GM19035 (cell line): ENCODE measurements at regions not wholly inside any gene's neighbourhood (a gene's known extent, or its start where the extent isn't known, plus 50 kb on each side); places are given as distances from the start of the nearest gene placed in this dataset.
A peak's percentile ranks its signal among the peaks of the same experiment; 100 is the strongest.
"Not testable (repeated sequence)": the region's sequence is repeated elsewhere in the genome, so short reads cannot be mapped to it uniquely, and the experiment has no call there.

Experiments used
- ATAC-seq: cut with Tn5 transposase; IDR thresholded peaks from one replicate; pipeline ENCODE4 v1.9.1; 2021; ENCODE audit not compliant: unreplicated experiment

DNA sequence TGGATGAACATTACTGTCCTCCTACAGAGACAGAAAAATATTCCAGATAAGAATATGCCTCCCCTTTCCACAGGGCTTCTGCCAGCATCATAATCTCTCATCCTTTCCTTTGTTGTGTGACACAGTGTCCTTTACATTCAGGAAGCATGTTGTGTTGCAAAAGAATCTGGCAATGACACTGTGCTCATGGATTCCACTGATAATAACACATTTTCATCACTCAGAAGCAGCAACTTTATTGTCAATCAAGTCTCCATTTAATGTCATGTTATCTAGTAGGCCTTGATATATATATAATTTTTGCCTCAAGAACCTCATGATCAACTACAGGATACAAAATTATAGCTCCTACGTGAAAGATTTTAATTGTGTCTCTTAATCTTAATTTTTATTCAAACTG is 833.9 kb downstream of the FSTL5 start:
- ATAC-seq = no peak

DNA sequence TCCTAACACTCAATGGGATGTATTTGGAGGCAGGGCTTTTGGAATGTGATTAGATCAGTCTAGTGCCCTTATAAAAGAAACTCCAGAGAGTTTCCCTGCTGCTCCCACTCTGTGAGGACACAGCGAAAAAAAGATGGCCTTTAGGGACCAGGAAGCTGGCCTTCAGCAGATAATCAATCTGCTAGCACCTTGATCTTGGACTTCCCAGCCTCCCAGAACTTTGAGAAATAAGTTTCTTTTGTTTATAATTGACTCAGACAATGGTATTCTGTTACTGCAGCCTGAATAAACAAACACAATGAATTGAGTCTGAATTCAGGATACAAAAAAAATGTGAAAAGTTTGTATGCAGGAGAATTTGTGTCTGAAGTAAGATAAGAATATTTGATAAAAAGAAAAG is 842.1 kb downstream of the FSTL5 start:
- no peak for ATAC-seq

DNA sequence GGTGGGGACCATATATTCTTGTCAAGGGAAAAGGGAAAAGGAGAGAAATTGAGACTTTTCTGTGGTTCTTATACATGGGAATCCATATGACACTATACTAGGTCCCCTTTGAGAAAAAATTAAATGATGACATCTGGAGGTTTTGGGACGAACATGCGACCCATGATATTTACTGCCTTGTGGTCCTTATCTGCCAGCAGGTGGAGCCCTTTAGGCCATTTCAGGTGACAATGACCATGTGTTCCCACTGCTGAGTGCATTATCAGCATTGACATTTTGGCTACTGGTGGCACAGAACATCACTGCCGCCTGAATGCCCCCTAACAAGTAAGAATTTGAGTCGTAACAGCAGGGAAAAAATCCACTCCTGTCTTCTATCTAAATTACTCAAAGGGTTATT is 843.4 kb downstream of the FSTL5 start:
- ATAC-seq = peak; percentile 90

DNA sequence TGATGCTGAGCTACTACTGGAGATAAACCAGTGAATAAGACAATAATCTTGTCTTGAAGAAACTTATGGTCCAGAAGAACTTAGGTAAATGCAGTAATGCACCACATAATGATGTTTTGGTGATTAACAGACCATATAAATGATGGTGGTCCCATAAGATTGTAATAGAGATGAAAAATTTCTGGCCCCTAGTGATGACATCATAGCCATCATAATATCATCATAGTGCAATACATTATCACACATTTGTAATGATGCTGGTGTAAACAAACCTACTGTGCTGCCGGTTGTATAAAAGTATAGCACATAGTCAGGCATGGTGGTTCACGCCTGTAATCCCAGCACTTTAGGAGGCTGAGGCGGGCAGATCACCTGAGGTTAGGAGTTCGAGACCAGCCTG is 846.8 kb downstream of the FSTL5 start:
- no peak for ATAC-seq

DNA sequence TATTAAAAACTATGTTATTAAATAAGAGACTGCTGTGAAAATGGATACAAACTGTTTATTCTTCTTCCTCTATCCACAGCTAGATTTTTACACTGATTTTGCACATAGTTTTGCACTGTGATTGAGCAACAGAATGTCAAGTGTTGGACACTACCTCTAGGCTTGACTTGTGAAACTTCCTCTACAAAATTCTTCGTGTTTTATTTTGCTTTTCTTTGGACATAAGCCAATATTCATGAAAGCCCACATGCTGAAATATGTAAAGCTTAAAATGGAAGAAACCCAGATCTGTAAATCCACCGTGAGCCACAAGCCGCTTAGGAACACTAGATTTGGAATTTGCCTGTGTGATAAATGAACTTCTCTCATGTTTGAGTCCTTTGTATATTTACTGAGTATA is 849.4 kb downstream of the FSTL5 start:
- no peak for ATAC-seq

DNA sequence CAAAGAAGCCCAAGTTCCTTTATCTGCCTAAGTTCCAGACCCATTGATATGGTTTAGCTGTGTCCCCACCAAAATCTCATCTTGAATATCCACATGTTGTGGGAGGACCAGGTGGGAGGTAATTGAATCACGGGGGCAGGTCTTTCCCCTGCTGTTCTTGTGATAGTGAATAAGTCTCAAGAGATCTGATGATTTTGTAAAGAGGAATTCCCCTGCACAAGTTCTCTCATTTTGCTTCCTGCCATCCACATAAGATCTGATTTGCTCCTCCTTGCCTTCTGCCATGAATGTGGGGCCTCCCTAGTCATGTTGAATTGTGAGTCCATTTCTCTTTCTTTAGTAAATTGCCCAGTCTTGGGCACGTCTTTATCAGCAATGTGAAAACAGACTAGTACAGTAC is 860.2 kb downstream of the FSTL5 start:
- ATAC-seq = no peak

DNA sequence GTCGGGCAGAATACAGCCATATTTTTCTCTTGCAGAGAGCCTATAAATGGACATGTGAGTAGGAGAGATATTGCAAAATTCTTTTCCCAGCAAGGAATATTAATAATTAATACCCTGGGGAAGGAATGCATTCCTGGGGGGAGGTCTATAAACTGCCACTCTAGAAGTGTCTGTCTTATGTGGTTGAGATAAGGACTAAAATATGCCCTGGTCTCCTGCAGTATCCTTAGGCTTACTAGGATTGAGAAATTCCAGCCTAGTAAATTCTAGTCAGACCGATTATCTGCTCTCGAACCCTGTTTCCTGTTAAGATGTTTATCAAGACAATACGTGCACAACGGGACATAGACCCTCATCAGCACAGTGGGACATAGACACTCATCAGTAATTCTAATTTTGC is 872.6 kb downstream of the FSTL5 start:
- no peak for ATAC-seq

DNA sequence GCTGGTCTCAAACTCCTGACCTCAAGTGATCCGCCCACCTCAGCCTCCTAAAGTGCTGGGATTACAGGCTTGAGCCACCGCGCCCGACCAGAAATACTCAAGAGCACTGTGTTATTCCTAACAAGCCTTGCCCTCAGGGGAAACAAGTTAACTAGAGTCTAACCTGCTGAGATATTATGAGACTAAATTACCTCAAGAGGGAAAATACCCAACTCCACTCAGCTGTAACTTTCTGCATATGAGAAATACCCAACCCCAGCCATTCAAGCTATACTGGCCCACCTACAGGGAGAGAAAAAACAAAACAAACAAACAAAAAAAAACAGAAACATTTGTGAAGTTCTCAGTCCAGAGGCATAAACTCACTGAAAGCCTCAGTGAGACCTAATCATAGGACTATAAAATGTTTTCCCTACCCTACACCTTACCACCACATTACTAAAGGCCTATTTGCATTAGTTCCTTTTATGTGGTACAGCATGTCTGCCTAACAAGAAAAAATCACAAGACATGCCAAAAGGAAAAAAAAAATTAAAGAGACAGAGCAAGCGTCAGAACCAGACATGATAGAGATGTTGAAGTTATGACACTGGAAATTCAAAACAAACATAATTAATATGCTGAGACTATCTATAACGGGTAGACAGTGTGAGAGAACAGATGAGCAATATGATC is 876.0 kb downstream of the FSTL5 start:
- ATAC-seq = peak; percentile 58

DNA sequence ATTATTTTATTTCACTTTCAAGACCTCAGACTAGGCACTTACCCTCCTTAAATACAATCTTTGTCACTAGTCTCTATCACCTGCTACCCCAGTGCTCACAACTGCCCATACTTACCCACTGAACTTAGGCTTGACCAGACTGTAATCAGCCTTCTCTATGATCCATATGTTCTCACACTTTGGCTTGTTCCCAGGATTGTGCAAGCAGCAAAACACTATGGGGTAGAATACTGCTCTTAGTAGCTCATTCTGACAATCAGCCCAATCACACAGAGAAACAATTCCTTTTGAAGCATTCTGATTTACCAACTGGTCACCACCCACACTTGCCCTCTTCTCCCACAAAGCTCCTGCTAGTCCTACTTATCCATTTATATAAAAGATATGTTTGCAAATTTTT is 878.3 kb downstream of the FSTL5 start:
- ATAC-seq = no peak

DNA sequence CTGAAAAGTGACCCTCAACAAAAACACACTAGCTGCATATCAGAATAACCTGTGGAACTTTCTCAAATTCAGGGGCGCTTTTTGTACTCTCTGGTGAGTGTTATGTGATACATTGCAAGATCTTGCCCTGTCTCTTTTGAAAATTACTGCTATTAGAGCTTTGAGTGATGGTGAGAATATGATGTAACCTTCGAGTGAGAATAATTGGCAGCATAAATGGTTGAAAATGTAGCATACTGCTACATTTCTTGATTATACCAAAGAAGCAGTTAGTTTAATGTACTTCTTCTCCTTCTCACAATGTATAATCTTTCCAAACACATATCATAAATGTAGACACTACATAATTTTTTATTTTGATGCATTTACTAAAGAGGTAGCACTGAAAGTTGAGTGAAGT is 882.9 kb downstream of the FSTL5 start:
- no peak for ATAC-seq

DNA sequence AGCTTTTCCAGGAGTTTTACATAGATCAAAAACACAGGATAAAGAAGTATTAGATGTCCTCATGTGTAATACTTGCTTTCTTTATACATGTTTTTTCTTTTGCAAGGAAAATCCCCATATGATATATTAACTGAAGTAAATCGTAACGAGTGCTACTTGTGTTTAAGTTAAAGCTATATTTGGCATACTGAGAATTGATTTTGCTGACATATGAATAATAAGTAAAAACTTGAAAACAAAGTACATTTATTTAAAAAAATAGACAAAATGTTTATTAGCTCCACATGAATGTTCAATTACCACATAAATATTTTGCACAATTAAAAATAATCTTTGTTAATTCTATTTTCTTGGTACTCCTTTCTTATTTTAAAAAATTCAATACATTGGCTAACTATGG is 884.7 kb downstream of the FSTL5 start:
- ATAC-seq = no peak

DNA sequence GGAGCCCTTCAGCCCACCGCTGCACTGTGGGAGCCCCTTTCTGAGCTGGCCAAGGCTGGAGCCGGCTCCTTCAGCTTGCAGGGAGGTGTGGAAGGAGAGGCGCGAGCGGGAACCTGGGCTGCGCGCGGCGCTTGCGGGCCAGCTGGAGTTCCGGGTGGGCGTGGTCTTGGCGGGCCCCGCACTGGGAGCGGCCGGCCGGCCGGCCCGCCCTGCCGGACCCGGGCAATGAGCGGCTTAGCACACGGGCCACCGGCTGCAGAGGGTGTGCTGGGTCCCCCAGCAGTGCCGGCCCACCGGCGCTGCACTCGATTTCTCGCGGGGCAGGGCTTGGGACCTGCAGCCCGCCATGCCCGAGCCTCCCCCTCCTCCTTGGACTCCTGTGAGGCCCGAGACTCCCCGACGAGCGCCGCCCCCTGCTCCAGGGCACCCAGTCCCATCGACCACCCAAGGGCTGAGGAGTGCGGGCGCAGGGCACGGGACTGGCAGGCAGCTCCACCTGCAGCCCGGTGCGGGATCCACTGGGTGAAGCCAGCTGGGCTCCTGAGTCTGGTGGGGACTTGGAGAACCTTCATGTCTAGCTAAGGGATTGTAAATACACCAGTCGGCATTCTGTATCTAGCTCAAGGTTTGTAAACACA is 886.5 kb downstream of the FSTL5 start:
- ATAC-seq = not testable (repeated sequence)

DNA sequence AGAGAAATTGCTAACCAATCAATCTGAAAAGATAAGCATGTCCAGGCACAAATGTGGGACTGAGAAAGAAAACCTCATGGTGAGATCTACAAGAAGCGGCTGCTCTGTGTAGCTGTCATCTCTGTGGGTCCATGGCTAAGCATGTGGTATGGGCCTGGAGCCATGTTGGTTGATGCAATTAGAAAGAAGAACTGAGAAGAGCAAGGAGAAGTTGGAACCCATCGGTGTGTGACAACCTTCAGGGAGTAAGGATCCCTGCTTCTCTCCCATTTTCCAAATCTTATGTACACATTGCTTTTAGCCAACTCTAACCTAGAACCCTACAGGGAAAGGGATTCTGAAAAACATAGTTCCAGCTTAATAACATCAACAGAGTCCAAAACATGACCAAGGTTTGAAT is 890.2 kb downstream of the FSTL5 start:
- no peak for ATAC-seq

DNA sequence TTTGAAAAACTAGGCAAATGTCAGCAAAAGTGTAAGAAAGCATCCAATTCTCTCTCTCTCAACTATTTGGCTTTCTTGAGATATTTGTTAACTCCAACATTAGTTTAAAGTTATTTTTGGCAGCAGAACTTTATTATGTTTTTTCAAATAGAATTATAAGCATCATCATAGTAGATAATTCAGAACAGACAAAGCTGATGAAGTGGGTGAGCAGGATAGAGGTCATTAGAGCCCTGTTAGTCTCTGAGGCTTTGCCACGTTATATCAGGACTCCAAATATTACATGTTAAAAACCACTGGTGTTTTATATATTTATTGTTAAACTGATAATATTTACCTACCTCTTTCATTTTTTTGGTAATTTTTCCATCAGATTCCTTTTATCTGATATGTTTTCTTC is 903.0 kb downstream of the FSTL5 start:
- ATAC-seq = no peak

DNA sequence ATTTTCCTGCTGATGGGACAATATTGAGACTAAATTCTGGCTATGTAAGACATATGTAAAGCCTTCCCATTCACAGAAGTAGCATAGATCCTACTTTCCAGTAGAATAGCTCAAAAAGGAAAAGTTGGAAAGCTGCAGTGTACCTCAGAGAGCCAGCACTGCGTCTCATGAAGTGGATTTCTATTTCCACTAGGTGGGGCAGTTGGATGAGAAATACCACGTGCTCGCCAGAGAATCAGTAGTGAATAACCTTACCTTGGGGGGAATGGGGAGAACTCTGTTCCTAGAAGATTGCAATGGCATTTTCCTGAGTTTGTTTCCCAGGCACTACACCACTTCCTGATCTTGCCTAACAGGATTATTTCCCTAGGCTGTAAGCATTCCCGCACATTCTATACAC is 907.1 kb downstream of the FSTL5 start:
- ATAC-seq = no peak

DNA sequence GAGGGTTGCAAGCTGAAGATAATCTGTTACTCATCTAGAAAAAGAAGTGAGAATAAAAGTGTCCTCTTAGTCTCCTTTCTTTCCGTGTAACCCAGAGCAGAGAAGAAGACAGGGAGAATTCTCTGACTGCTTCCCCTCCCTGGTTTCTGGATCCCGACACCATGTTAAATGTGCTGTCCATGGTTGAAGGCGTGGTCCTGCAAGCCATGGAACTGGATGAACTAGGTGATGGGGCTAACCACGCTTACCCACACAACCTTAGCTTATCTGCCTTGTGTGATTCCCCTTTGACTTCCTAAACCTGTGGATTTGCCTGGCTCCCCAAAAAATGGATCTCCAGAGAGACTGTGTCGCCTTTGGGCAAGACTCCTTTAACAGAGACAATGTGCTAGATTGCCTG is 907.6 kb downstream of the FSTL5 start:
- ATAC-seq = no peak

DNA sequence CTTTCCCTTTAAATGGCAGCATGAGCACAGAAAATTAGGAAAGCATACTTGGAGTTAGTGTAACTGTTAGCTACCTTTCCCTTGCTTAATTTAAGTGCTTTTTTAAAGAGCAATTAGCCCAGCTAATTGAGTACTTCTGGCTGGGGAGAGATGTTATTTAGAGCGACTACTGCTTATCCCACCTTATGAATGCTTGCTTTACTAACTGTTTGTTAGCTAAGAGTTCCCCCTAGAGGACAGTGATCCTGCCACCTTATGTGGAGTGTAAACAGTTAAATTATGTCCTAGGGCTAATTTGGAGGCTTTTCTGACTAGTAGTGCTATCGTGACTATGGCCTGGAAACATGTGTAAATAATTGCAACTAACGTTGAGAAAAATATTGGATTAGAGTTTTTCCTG is 909.4 kb downstream of the FSTL5 start:
- no peak for ATAC-seq

DNA sequence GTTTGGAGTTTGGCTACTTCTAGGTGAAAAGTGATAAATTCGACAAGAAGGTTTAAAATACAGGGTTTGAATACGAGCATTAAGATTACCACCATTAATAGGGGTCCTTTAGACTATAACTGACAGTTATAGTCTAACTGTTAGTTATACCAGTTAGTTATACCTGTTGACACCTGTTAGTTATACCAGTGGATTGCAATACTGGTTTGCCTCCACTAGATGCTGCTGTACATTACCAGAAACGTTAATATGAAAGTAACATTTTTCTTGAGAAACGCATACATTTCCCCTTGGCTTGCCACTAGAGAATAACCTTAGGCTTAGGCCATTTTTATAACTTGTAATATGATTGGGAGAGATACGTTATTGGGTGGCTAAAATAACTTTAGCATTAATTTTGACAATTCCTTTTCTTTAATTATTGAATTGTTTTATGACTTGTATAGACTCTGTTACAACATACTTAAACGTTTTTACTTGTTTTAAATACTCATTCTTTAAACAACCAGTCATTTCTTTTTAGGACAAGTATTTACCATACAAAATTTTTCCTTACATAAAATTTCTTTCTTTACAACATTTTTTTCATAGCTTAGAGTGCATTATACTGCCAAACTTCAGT is 911.2 kb downstream of the FSTL5 start:
- peak; percentile 79 for ATAC-seq

DNA sequence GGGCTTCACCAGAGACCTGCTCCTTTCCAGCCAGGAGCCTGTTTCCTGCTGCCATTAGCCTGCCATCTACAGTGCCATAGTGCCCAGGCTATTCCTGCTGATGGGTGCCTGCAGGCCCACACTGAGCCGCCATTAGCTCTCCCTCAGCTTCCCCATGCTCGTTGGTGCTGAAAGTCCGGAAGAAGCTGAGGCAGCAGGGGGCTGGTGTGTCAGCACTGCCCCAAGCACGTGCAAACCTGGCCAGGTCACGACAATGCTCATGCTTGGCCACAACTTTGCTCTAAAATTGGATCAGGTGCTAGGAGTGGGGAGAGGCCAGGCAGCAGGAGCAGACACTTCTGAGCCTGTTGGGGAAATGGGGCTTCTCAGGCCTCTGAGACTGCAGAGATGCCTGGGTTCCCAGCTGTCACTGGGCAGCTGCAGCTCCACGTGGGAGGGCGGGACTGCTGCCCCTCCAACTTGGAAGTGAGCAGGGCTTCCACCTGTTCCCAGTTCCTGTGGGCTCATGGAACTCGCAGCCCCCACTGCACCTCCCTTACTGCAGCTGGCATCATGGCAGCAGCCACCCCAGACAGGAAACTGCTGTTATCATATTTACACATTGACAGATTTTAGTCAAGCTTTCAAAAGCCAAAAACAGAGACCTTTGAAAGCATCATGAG is 913.9 kb downstream of the FSTL5 start:
- ATAC-seq = no peak

DNA sequence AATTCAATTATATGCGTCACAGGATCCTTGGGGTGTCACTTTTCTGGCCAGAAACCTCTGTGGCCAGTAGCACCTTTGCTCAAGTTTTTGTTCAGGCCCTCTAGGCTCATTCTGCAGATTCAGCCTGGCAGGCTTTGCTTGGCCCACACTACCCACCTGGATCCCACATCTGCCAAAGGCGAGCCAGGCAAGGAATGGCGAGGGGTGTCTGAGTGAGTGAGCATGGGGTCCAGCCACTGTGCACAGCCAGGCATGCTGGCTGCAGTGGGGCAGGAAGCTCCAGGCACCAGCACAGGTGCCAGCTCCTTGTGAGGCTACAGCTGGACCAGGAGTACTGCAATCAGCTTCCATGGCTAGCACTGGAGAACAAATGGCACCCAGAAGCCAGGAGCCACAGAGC is 914.9 kb downstream of the FSTL5 start:
- ATAC-seq = no peak

DNA sequence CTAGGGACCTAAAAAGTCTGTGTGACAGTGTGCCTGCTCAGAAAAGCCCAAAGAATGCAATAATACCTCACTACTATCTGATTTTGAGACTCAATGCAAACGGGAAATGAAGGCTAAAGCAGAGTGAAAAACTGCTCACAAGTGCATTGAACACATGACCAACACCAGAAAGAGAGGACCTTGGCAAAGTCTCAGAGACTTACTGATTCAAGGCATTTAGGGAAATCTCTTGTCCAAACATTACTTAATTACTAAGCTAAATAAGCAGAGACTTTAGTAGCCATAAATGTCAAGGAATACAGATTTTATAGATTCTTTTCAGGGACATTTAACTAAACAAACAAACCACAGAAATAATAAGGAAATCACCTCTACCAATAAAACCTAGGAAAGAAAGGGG is 916.0 kb downstream of the FSTL5 start:
- no peak for ATAC-seq

DNA sequence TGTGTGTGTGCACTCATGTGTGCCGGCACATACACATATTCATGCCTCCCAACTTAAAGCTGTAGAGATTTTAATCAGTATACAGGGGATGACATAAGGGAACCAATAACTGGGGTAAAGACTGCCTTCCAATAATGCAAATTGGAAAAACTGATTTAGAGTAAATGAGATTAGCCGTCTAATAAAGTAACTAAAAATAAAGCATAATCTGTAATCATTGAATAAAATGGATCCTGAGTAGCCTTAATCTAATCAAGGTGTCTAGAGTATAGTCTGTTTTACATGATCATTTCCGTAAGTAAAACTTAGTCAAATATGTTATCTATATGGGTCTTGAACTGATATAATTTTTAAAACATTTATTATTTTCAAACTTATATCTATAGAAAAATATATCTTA is 925.8 kb downstream of the FSTL5 start:
- ATAC-seq = no peak
